HG03571 (cell line): ENCODE measurements at regions not wholly inside any gene's neighbourhood (a gene's known extent, or its start where the extent isn't known, plus 50 kb on each side); places are given as distances from the start of the nearest gene placed in this dataset.

Experiments used
- ATAC-seq: cut with Tn5 transposase; IDR thresholded peaks from one replicate; pipeline ENCODE4 v1.9.1; 2021; ENCODE audit not compliant: unreplicated experiment

GRCh38 chr13:24043590-24044350 lies 116.8 kb upstream of the SPATA13 start:
- ATAC-seq, result no peak

GRCh38 chr13:24045597-24045996 lies 114.9 kb upstream of the SPATA13 start:
- no peak for ATAC-seq

- ATAC-seq, result no peak
Observed at GRCh38 chr13:24050292-24050711, 110.2 kb upstream of the SPATA13 start.

- no peak for ATAC-seq
Observed at GRCh38 chr13:24050796-24051715, 109.5 kb upstream of the SPATA13 start.

GRCh38 chr13:24052547-24053518 lies 107.7 kb upstream of the SPATA13 start:
- no peak for ATAC-seq

- ATAC-seq, result peak; percentile 78
Observed at GRCh38 chr13:24053519-24054251, 106.8 kb upstream of the SPATA13 start.

- ATAC-seq, result no peak
Observed at GRCh38 chr13:24056616-24057137, 103.8 kb upstream of the SPATA13 start.

- no peak for ATAC-seq
Observed at GRCh38 chr13:24060993-24061392, 99.5 kb upstream of the SPATA13 start.

- no peak for ATAC-seq
Observed at GRCh38 chr13:24063281-24063877, 97.1 kb upstream of the SPATA13 start.

GRCh38 chr13:24064371-24064770 lies 96.1 kb upstream of the SPATA13 start:
- ATAC-seq, result no peak

GRCh38 chr13:24065176-24065575 lies 95.3 kb upstream of the SPATA13 start:
- no peak for ATAC-seq

GRCh38 chr13:24066405-24067295 lies 93.9 kb upstream of the SPATA13 start:
- no peak for ATAC-seq

- no peak for ATAC-seq
Observed at GRCh38 chr13:24068472-24068871, 92.0 kb upstream of the SPATA13 start.

GRCh38 chr13:24071016-24071415 lies 89.5 kb upstream of the SPATA13 start:
- ATAC-seq, result no peak

- no peak for ATAC-seq
Observed at GRCh38 chr13:24071423-24072075, 89.0 kb upstream of the SPATA13 start.

GRCh38 chr13:24073657-24074056 lies 86.9 kb upstream of the SPATA13 start:
- no peak for ATAC-seq

- ATAC-seq, result no peak
Observed at GRCh38 chr13:24074678-24075077, 85.8 kb upstream of the SPATA13 start.
